GM18511 (cell line): ENCODE measurements at regions not wholly inside any gene's neighbourhood (a gene's known extent, or its start where the extent isn't known, plus 50 kb on each side); places are given as distances from the start of the nearest gene placed in this dataset.
"Not testable (repeated sequence)": the region's sequence is repeated elsewhere in the genome, so short reads cannot be mapped to it uniquely, and the experiment has no call there.

Experiments
- ATAC-seq: cut with Tn5 transposase; IDR thresholded peaks from one replicate; pipeline ENCODE4 v1.9.1; 2021; ENCODE audit warnings: mild to moderate bottlenecking, moderate library complexity; ENCODE audit not compliant: unreplicated experiment

DNA sequence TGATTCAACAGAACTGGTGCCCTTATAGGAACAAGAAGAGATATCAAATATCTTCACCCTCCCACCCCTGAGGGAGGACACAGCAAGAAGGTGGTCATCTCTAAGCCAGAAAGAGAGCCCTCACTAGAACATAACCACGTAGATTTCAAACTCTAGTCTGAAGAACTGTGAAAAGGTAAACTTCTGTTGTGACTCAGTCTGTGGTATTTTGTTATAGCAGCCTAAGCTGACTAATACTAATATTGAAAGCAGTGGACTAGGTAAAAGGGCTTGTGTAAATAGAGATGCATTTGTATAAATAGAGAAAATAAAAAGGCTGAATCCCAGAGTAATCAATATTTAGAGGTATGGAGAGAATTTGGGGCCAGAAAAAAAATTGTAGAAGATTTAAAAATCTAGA, 157.6 kb upstream of the CCNH start:
- no peak for ATAC-seq

DNA sequence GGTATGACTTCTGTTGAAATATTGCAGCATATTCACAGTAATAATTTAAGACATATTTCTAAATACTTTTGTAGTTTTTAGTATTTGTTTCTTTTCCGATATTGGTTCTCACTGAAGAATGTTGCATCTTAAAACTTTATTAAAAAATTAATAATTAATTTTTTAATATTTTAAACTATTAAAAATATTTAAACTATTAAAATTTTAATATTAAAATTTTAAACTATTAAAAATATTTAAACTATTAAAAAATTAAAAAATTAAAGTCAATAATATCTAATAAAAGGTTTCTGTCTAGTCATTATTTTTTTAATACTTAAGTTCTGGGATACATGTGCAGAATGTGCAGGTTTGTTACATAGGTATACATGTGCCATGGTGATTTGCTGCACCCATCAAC, 149.3 kb upstream of the CCNH start:
- ATAC-seq = no peak

DNA sequence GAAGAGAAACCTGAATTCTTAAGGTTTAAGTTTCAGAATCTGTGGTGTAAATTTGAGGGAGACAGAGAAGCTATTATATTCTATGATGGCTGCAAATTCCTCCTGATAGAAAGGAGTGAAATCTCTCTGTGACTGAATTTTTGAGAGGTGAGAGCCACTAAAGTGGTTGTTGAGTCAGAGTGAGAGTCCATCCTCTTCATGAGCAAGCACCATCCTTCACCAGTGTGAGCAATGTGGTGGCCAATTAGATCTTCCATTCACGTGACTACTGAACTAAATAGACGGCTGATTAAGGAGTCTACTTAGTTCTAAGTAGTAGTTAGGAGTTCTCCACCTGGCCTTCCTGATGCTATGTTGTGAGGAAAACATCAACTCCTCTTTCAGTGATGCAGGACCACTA, 147.8 kb upstream of the CCNH start:
- ATAC-seq = no peak

DNA sequence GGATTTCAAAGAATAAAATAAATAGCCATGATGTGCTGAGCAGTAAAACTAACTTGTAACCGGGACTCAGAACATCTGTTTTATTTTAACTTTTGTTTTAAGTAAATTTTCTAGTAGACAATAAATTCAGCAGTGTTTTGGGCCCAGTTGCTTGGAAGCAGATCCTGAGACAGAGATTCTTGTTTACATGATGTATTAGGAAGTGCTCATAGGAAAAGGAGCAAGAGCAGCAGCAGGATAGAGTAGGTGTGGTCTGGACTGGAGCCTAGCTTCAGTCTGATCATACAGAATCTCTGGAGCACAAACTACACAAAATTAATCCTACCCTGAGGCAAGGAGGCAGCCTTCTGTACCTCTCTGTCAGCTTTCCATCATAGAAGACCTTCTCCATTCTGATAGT, 139.2 kb upstream of the CCNH start:
- ATAC-seq = no peak

DNA sequence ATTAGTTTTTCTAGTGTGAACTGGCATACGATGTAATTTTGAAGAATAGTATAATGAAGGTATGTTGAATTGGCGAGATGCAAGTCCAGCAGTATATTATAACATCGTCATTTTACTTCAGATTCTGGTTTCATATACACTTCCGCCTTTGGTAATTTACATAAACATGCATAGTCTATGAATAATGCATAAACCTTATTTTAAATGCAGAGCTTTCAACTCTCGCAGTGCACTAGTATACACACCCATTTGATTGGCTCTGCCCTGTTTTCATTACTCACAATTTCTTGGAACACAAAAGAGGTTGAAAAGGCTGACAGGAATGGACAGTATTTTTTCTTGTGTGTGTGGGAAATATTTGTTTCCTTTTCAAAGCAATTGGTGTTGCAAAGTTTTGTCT, 128.9 kb upstream of the CCNH start:
- ATAC-seq = no peak

DNA sequence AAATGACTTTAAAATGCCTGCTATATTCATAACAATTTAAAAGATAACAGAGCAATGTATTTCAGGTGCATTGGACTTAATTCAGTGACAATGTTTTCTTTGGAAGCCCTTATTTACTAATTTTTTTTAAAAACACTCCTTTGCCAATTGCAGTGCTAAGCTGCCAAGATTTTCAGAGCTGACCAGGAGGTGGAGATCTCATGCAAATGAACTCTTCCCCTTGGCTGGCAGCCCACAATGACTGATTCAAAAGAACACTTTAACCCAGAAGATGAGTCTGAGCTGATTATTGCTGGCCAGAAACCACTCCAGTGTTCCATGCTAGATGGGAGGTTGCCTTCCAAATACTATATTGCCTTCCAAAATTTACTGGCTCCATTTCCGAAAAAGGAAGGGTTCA, 128.3 kb upstream of the CCNH start:
- ATAC-seq = no peak

DNA sequence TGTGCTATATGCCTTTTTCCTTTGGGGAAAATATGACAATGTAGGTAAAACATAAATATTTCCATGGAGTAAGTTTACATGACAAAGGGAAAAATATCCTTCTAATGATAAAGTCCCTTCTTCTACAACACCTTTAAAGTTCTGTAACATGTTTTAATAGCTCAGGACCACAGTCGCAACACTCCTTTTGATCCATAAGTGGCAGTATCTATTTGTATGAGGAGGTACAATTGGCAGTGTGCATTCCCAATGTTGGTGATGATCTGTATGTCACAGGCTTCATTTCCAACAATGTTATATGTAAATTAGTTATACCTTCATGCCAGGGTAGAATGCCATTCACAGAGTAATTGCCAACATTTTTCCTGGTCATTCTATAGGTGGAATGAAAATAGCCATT, 127.1 kb upstream of the CCNH start:
- ATAC-seq = no peak

DNA sequence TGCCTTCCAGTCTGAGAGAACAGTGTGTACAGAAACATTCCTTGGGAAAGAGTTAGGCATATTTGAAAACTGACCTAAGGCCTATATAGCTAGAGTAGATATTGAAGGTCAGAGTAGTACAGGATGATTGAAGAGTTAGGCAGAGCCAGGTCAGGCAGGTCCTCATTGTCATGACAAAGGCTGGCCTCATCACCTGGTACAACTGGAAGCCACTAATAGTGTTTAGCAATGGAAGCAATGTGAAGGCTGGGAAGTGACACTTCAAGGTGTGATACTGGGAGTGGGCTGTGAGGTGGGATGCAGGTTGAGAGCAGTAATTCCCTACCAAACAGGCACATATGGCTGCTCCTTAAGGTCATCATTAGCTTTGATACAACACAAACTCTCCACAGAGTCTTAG, 123.6 kb upstream of the CCNH start:
- no peak for ATAC-seq

DNA sequence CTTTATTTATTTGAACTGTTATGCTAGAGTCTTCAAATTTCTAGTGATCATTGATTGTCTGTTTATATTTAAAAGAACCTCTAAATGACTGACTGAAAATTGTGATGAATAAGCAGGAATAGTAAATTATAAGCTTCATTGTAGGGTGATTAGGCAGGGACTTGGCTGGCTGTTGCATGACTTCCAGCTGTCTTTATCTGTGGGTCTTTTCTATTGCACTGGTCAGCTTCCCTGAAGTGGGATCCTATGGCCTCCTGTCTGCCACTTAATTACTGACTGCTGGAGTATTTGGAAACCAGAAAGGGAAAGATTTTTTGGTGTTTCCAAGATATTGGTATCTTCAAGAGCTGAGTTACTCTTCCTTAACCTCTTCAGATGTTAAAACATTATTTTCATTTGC, 123.0 kb upstream of the CCNH start:
- no peak for ATAC-seq

DNA sequence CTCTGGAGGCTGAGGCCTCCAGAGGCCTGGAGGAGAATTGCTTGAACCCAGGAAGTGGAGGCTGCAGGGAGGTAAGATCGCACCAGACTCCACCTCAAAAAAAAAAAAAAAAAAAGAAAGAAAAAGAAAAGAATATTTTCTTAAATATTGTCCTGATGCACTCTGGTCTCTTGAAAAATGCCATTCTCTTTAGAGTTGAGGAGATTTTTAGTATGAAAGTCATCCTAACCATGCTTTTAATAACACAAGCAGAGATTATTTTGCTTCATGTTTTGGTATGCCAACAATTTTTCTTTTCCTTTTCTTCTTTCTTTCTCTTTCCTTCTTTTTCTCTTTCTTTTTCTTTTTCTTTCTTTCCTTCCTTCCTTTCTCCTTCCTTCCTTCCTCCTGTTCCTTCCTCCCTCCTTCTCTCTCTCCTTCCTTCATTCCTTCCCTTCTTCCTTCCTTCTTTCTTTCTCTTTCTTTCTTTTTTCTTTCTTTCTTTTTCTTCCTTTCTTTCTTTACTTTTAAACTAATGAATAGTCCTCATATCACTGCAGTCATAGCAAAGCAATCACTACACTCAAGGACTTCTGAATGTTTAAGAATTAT, 116.9 kb upstream of the CCNH start:
- ATAC-seq = no peak

DNA sequence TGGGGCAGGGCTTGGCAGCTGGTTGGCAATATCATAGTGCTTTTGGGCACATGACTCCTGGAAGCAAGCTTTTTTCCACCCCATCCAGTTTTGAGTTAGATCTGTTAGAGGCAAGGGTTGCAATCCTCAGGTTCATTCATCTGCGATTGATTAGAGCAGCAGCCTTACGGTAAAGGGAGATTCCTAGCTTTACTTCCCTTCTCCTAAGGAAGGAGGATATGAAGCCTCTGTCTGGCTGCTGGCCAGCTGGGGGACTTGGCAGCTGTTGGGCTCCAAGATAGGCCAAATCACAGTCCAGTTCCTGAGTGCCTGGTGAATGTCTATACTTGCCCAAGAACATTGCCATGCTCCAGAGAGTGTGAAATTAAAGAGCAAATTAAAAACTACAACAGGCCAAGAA, 113.4 kb upstream of the CCNH start:
- no peak for ATAC-seq

DNA sequence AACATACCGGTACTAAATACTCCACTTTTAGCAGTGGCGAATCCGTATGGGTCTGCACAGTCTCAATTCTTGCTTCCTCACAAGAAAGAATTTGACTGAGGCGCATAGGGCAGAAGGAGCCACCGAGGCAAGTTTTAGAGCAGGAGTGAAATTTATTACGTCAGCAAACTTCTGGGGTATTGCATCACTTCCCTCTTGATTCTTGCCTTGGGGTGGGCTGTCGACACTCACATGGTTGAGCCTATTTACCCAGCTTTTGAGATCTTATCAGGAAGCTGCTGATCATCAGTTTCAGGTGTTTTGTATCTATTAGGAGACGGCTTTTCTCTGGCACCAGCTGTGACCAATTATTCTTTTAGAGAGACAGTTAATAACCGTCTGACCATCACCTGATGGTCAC, 111.5 kb upstream of the CCNH start:
- ATAC-seq = no peak

DNA sequence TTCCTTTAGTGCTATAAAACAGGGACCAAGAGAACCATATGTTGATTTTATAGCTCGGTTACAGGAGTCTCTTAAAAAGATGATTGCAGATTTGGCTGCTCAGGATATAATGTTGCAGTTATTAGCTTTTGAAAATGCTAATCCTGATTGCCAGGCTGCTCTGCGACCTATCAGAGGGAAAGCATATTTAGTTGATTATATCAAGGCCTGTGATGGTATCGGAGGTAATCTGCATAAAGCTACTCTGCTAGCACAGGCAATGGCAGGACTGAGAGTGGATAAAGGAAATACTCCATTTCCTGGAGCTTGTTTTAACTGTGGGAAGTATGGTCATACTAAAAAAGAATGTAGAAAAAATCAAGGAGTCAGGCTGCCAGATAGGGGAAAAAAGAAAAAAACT, 99.0 kb upstream of the CCNH start:
- ATAC-seq = not testable (repeated sequence)

DNA sequence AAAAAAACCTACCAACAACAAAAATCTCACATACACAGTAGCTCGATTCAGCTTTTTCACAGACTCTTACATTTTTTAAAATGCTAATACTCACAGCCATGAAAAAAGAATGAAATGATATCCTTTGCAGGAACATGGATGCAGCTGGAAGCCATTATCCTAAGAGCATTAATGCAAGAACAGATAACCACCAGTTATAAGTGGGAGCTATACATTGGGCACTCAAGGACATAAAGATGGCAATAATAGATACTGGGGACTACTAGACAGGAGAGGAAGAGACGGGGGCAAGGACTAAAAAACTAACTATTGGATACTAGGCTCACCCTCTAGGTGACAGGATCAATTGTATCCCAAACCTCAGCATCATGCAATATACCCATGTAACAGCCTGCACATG, 90.3 kb upstream of the CCNH start:
- no peak for ATAC-seq

DNA sequence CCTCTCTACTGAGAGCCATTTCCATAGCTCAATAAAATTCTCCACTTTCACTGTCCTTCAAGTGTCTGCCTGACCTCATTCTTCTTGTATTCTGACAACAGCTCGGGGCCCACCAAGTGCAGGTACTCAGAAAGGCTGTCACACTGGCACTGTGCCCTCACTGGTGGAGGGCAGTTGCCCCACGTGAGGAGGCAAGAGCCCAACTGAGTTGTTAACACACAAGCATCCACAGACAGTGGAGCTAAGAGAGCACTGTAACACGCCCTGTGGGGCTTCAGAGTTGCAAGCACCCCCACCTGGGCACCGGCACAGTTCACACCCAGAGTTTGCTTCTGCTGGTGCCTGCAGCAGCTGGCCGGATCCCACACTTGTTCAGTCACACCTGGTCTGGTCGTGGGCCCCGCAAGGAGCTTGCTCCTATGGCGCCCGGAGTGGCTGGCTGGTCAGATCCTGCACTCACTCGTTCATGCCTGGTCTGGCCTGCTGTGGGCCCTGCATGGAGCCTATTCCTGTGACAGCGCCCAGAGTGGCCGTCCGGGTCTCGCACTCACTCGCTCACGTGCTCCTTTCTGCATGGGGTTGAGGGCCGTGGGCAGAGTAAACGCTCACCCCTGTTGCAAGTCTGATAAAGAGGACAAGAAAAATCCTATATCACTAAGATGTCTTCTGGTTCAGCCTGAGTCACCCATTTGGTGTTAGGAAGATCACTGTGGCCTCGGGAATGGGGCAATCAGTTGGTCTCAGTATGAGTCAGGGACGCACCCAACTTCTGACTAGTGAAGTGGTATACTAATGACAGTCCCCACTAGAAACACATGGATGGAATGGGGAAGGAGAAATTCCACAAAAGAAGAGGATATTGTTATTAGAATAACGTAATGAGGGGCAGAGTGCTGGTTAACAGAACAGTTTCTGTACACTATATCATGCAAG, 87.0 kb upstream of the CCNH start:
- no peak for ATAC-seq
